GM21526 (cell line): ENCODE measurements at regions not wholly inside any gene's neighbourhood (a gene's known extent, or its start where the extent isn't known, plus 50 kb on each side); places are given as distances from the start of the nearest gene placed in this dataset.
"Not testable (repeated sequence)": the region's sequence is repeated elsewhere in the genome, so short reads cannot be mapped to it uniquely, and the experiment has no call there.

Experiments
- ATAC-seq: cut with Tn5 transposase; IDR thresholded peaks from one replicate; pipeline ENCODE4 v1.9.1; 2021; ENCODE audit warnings: moderate library complexity; ENCODE audit not compliant: unreplicated experiment, low FRiP score

GRCh38 chr15:95043933-95044313, 812.6 kb downstream of the MCTP2 start:
- no peak for ATAC-seq

GRCh38 chr15:95044745-95045417, 813.5 kb downstream of the MCTP2 start:
- no peak for ATAC-seq

- no peak for ATAC-seq
These were observed 820.5 kb downstream of the MCTP2 start for GRCh38 chr15:95051861-95052260.

GRCh38 chr15:95059346-95059905, 828.1 kb downstream of the MCTP2 start:
- ATAC-seq = no peak

GRCh38 chr15:95068701-95069521, 837.5 kb downstream of the MCTP2 start:
- ATAC-seq = no peak

- no peak for ATAC-seq
These were observed 844.7 kb downstream of the MCTP2 start for GRCh38 chr15:95075792-95076677.

- no peak for ATAC-seq
These were observed 845.3 kb downstream of the MCTP2 start for GRCh38 chr15:95076678-95076990.

- ATAC-seq = no peak
These were observed 846.6 kb downstream of the MCTP2 start for GRCh38 chr15:95078003-95078402.

- ATAC-seq = not testable (repeated sequence)
These were observed 848.9 kb downstream of the MCTP2 start for GRCh38 chr15:95080228-95080627.

GRCh38 chr15:95085056-95085455, 853.7 kb downstream of the MCTP2 start:
- no peak for ATAC-seq

- no peak for ATAC-seq
These were observed 855.3 kb downstream of the MCTP2 start for GRCh38 chr15:95086531-95087252.

- no peak for ATAC-seq
These were observed 855.9 kb downstream of the MCTP2 start for GRCh38 chr15:95087253-95087609.

GRCh38 chr15:95091444-95091843, 860.1 kb downstream of the MCTP2 start:
- no peak for ATAC-seq

GRCh38 chr15:95095250-95095649, 863.9 kb downstream of the MCTP2 start:
- no peak for ATAC-seq

- ATAC-seq = no peak
These were observed 865.3 kb downstream of the MCTP2 start for GRCh38 chr15:95096651-95097050.

GRCh38 chr15:95097361-95097760, 866.0 kb downstream of the MCTP2 start:
- no peak for ATAC-seq

- no peak for ATAC-seq
These were observed 873.9 kb downstream of the MCTP2 start for GRCh38 chr15:95105229-95105628.

GRCh38 chr15:95106801-95107200, 875.4 kb downstream of the MCTP2 start:
- ATAC-seq = no peak

GRCh38 chr15:95108673-95109072, 877.3 kb downstream of the MCTP2 start:
- ATAC-seq = no peak

- ATAC-seq = no peak
These were observed 880.6 kb downstream of the MCTP2 start for GRCh38 chr15:95111969-95112368.
